Esophagus squamous epithelium (tissue), 5 donors: ENCODE measurements at regions not wholly inside any gene's neighbourhood (a gene's known extent, or its start where the extent isn't known, plus 50 kb on each side); places are given as distances from the start of the nearest gene placed in this dataset.
"Not testable (repeated sequence)": the region's sequence is repeated elsewhere in the genome, so short reads cannot be mapped to it uniquely, and the experiment has no call there.

Experiments used
- DNase-seq: peaks from one replicate; lab custom pipeline; 2025; lab: John Stamatoyannopoulos, UW
- H3K27ac ChIP-seq, 4 donors: fragments of 200-600 bp; sonication (generic); one replicate each; pipeline ENCODE4 v1.5.1; 2016 to 2019; ENCODE audit warnings: mild to moderate bottlenecking in 1 of 4
- H3K27me3 ChIP-seq, 4 donors: fragments of 200-600 bp; sonication (generic); 1 replicate in 3 of 4; 2 replicates in 1 of 4; pipeline versions ENCODE4 v1.5.1 to v1.6.0; 2017 to 2021; ENCODE audit warnings: antibody characterized with exemption in 1 of 4
- H3K36me3 ChIP-seq, 3 donors: fragments of 200-600 bp; sonication (generic); one replicate each; pipeline ENCODE4 v1.5.1; 2016 to 2019
- H3K4me1 ChIP-seq, 3 donors: fragments of 200-600 bp; sonication (generic); one replicate each; pipeline ENCODE4 v1.5.1; 2017 to 2019
- H3K4me3 ChIP-seq, 4 donors: fragments of 200-600 bp; sonication (generic); 1 replicate in 3 of 4; 2 replicates in 1 of 4; pipeline ENCODE4 v1.5.1; 2016 to 2019; ENCODE audit warnings: mild to moderate bottlenecking in 2 of 4, moderate library complexity in 1 of 4
- H3K9me3 ChIP-seq, 3 donors: fragments of 200-600 bp; sonication (generic); one replicate each; pipeline ENCODE4 v1.5.1; 2016 to 2019
- POLR2A ChIP-seq, 4 donors: fragments of 450-650 bp; IDR thresholded peaks; one replicate each; pipeline ENCODE4 v1.6.1; 2017; ENCODE audit warnings: antibody characterized with exemption in 4 of 4, mild to moderate bottlenecking in 4 of 4, moderate library complexity in 3 of 4
- WGBS, 2 donors: methylation state at CpG; one replicate each; pipeline ENCODE4 v1.1.5; 2018; 5-methylcytosine and 5-hydroxymethylcytosine counted together
- intact Hi-C: fragments of 100-400 bp; cut with DNase I; formaldehyde crosslinking; loops from one replicate; pipeline ENCODE4 v1.15.0; 2022
- TF ChIP-seq, protein P1 (sequence below), 6 experiments: fragments of 450-650 bp in 4 of 6; fragments of 200-600 bp in 2 of 6; sonication (generic) in 2 of 6; IDR thresholded peaks; one replicate each; pipeline ENCODE4 v1.5.1; 2016 to 2019; ENCODE audit warnings: antibody characterized with exemption in 6 of 6, mild to moderate bottlenecking in 4 of 6, moderate library complexity in 4 of 6
- donor health status: DM: yes; HTN: yes; CAD: no.

DNA sequence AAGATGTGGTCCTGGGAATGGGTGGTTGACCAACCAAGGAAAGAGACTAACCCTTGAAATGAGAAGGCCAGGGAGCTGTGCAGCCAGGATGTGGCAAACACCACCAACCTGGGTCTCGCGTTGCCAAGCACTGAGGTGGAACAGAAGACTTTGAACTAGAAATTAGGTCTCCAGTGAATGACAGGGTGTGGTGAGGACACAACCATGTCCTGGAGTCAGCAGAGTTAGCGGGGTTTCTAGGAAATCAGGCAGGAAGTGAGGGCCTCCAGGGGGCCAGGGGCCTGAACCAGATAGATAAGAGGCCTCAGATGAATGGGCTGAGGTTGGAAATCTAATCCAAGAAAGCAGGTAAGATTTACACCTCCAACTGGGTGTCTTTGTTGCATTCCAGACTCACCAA lies 353.3 kb upstream of the ARID1B start:
- Histone ChIP-seq H3K9me3 (peaks cover 0 to 6% (median 0%) of the 10 kb centered on the region in 3 donors), H3K4me3 (no peak overlapping the region), H3K4me1 (peaks cover 4 to 15% (median 7%) of the 10 kb centered on the region in 3 donors), H3K27ac (no peak overlapping the region), H3K27me3 (no peaks in the 10 kb centered on the region), H3K36me3 (no peaks in the 10 kb centered on the region)
- TF ChIP-seq POLR2A (IDR thresholded peaks at IDR 0.05) = no peak
- TF ChIP-seq, protein P1, sequence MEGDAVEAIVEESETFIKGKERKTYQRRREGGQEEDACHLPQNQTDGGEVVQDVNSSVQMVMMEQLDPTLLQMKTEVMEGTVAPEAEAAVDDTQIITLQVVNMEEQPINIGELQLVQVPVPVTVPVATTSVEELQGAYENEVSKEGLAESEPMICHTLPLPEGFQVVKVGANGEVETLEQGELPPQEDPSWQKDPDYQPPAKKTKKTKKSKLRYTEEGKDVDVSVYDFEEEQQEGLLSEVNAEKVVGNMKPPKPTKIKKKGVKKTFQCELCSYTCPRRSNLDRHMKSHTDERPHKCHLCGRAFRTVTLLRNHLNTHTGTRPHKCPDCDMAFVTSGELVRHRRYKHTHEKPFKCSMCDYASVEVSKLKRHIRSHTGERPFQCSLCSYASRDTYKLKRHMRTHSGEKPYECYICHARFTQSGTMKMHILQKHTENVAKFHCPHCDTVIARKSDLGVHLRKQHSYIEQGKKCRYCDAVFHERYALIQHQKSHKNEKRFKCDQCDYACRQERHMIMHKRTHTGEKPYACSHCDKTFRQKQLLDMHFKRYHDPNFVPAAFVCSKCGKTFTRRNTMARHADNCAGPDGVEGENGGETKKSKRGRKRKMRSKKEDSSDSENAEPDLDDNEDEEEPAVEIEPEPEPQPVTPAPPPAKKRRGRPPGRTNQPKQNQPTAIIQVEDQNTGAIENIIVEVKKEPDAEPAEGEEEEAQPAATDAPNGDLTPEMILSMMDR (IDR thresholded peaks at IDR 0.05) = no peak
- 52 to 77% methylated on average over 2 to 3 of the region's 3 CpGs for WGBS, 2 donors
- intact Hi-C loops = no loop called here
- no peak for DNase-seq

DNA sequence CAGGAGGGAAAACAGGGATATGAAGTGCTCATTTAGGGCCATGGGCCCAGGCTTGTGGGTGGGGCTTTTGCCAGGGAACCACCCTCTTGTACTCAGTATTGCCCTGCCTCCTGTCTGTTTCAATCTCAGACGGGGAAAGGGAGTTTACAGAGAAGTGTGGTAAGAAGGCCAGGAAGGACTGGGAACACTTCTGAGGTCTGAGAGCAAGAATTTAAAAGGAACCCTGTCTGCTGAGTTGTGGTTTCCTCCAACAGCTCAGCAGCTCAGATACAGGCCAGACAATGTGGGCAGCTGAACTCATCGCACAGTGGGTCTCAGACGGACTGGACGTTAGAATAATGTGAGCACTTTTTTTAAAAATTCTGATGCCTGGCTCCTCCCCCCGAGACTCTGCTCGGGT lies 354.1 kb upstream of the ARID1B start:
- H3K27ac ChIP-seq = no peak overlapping the region
- H3K27me3 ChIP-seq = no peaks in the 10 kb centered on the region
- WGBS, 2 donors = 71 to 78% methylated on average over 6 of the region's 6 CpGs
- H3K9me3 ChIP-seq = peaks cover 0 to 6% (median 0%) of the 10 kb centered on the region in 3 donors
- peaks cover 4 to 15% (median 7%) of the 10 kb centered on the region in 3 donors for H3K4me1 ChIP-seq
- intact Hi-C loops = no loop called here
- no peaks in the 10 kb centered on the region for H3K36me3 ChIP-seq
- TF ChIP-seq POLR2A (IDR thresholded peaks at IDR 0.05) = no peak
- TF ChIP-seq, protein P1 (IDR thresholded peaks at IDR 0.05) = no peak
- no peak overlapping the region for H3K4me3 ChIP-seq
- no peak for DNase-seq

DNA sequence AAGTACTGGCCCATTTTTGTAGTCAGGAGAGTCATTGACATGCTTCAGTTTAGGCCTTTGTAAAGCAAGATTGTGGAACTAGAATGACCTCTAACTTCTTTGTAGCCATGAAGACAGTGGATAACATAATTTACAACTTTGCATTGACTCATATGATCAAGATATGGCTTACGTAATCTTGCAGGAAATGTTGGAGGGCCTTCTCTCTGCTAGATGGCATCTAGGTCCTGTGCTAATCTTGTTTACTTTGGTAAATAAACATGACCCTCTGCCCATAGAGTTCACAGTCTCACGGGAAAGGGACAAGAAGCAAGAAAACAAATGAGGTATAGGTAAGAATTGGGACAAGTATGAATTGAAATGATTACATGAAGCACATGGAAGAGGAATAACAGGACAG lies 355.2 kb upstream of the ARID1B start:
- Histone ChIP-seq H3K36me3 (no peaks in the 10 kb centered on the region), H3K4me3 (no peak overlapping the region), H3K9me3 (peaks cover 0 to 6% (median 0%) of the 10 kb centered on the region in 3 donors), H3K4me1 (peaks cover 1 to 7% (median 2%) of the 10 kb centered on the region in 3 donors), H3K27me3 (no peaks in the 10 kb centered on the region), H3K27ac (no peak overlapping the region)
- 78 to 83% methylated on average over 2 of the region's 2 CpGs for WGBS, 2 donors
- intact Hi-C loops = no loop called here
- no peak for DNase-seq
- TF ChIP-seq POLR2A (IDR thresholded peaks at IDR 0.05) = no peak
- TF ChIP-seq, protein P1 (IDR thresholded peaks at IDR 0.05) = no peak

DNA sequence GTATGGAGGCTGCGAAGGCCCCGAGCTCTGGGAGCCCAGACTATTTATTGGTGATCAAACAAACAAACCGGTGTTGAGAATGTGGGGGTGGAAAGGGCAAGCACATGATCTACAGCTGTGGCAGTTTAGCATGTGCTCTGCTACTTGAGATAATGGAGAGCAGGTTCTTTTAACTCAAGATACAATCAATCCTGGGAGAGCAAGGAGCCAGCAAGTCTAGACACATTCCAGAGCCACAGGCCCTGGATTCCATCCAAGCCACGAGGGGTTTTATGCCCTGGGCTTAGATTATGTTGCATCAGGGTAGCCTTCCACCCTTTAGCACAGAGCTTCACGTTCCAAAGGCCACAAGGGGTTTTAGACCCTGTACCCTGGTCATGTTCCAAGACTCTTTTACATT lies 355.9 kb upstream of the ARID1B start:
- H3K36me3 ChIP-seq, H3K27me3 ChIP-seq, H3K4me1 ChIP-seq, intact Hi-C loops, H3K9me3 ChIP-seq, DNase-seq, H3K4me3 ChIP-seq: not testable (repeated sequence)
- 62 to 63% methylated on average over 5 of the region's 5 CpGs for whole genome bisulfite sequencing, 2 donors
- peak overlapping the region in 1 of 4 donors; percentile 12 for H3K27ac ChIP-seq

DNA sequence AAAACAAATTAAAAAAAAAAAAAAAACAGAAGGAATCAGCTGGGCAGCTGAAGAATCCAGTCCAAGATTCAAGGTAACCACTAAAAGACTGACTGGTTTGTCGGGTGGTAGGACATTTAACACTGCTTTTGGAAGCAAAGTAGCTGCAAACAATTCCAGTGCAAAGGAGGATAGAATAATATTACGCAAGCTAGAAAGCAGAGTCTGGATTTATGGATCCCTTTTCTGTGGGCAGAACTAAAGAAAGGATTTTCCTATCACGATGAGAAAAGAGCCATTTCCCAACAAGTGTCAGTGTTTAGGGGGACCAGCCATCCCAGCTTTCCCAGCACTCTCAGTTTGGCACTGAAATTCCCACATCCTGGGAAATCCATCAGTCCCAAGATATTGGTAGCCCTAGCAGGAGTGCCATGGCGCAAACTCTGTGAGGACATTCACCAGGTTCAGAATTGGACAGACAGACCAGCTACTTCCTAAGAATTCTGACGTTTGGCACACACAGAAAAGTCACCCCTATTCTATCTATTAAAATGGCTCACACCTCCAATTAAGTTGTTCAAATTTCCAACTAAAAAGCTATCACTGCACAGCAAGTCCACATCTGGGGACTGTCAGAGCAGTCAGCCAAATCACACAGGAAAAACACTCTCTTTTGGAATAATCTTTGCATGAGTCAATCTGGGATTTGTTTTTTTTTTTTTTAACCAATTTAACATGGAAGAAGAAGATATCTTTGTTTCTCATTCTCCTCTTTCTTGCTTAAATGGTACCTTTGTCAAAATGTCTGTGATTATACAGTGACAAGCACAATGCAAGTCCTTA lies 356.8 kb upstream of the ARID1B start:
- H3K9me3 ChIP-seq = peaks cover 0 to 6% (median 0%) of the 10 kb centered on the region in 3 donors
- no peak overlapping the region for H3K4me3 ChIP-seq
- DNase-seq = no peak
- H3K27me3 ChIP-seq = no peaks in the 10 kb centered on the region
- 73 to 79% methylated on average over 4 to 5 of the region's 5 CpGs for whole genome bisulfite sequencing, 2 donors
- intact Hi-C loops = no loop called here
- no peak overlapping the region for H3K27ac ChIP-seq
- TF ChIP-seq POLR2A (IDR thresholded peaks at IDR 0.05) = no peak
- TF ChIP-seq, protein P1 (IDR thresholded peaks at IDR 0.05) = no peak
- H3K36me3 ChIP-seq = no peaks in the 10 kb centered on the region
- H3K4me1 ChIP-seq = no peaks in the 10 kb centered on the region
